ENCODE measurements at regions not wholly inside any gene's neighbourhood (a gene's known extent, or its start where the extent isn't known, plus 50 kb on each side); places are given as distances from the start of the nearest gene placed in this dataset.

- no peak for DNase-seq
Observed at GRCh38 chr15:55017635-55018034, 179.1 kb downstream of the RSL24D1 start.

- DNase-seq: no peak
Observed at GRCh38 chr15:55016225-55016624, 180.5 kb downstream of the RSL24D1 start.

GRCh38 chr15:55015093-55015445 lies 181.7 kb downstream of the RSL24D1 start:
- no peak for DNase-seq

GRCh38 chr15:55014391-55015092 lies 182.2 kb downstream of the RSL24D1 start:
- DNase-seq: no peak

- no peak for DNase-seq
Observed at GRCh38 chr15:55008421-55008820, 188.3 kb downstream of the RSL24D1 start.

- no peak for DNase-seq
Observed at GRCh38 chr15:55007561-55007960, 189.2 kb downstream of the RSL24D1 start.

GRCh38 chr15:55005679-55006078 lies 191.1 kb downstream of the RSL24D1 start:
- no peak for DNase-seq

- DNase-seq: no peak
Observed at GRCh38 chr15:55003965-55004873, 192.5 kb downstream of the RSL24D1 start.

- no peak for DNase-seq
Observed at GRCh38 chr15:54998661-54999060, 198.1 kb downstream of the RSL24D1 start.

- no peak for DNase-seq
Observed at GRCh38 chr15:54990793-54991192, 205.9 kb downstream of the RSL24D1 start.

- no peak for DNase-seq
Observed at GRCh38 chr15:54987881-54988280, 208.9 kb downstream of the RSL24D1 start.

GRCh38 chr15:54979964-54980363 lies 216.8 kb downstream of the RSL24D1 start:
- DNase-seq: no peak

GRCh38 chr15:54962637-54963036 lies 234.1 kb downstream of the RSL24D1 start:
- DNase-seq: no peak

GRCh38 chr15:54960266-54960665 lies 236.5 kb downstream of the RSL24D1 start:
- DNase-seq: no peak

- DNase-seq: no peak
Observed at GRCh38 chr15:54941417-54941816, 255.3 kb downstream of the RSL24D1 start.

- DNase-seq: no peak
Observed at GRCh38 chr15:54917312-54917711, 279.4 kb downstream of the RSL24D1 start.

GRCh38 chr15:54915380-54915779 lies 281.4 kb downstream of the RSL24D1 start:
- DNase-seq: no peak

GRCh38 chr15:54884312-54884711 lies 312.4 kb downstream of the RSL24D1 start:
- DNase-seq: no peak

- no peak for DNase-seq
Observed at GRCh38 chr15:54859982-54860381, 336.8 kb downstream of the RSL24D1 start.

GRCh38 chr15:54854667-54855066 lies 342.1 kb downstream of the RSL24D1 start:
- DNase-seq: no peak

GRCh38 chr15:54850101-54850500 lies 346.6 kb downstream of the RSL24D1 start:
- no peak for DNase-seq

- no peak for DNase-seq
Observed at GRCh38 chr15:54843006-54843405, 353.7 kb downstream of the RSL24D1 start.

GRCh38 chr15:54841701-54842305 lies 354.9 kb downstream of the RSL24D1 start:
- no peak for DNase-seq
